Nephron progenitor cell (in vitro differentiated cells): ENCODE measurements at regions not wholly inside any gene's neighbourhood (a gene's known extent, or its start where the extent isn't known, plus 50 kb on each side); places are given as distances from the start of the nearest gene placed in this dataset.

Source experiments
- DNase-seq: peaks from one replicate; pipeline ENCODE4 v3.0.0; 2021
- H3K27ac Mint-ChIP-seq: 2 replicates; pipeline ENCODE4 v1.8.0; 2021; ENCODE audit warnings: mild to moderate bottlenecking, moderate library complexity, mixed read lengths
- H3K27me3 Mint-ChIP-seq: 2 replicates; pipeline ENCODE4 v1.8.0; 2021; ENCODE audit warnings: mild to moderate bottlenecking, low read depth, mixed read lengths; ENCODE audit not compliant: poor library complexity
- H3K36me3 Mint-ChIP-seq: 2 replicates; pipeline ENCODE4 v1.8.0; 2021; ENCODE audit warnings: low read depth, mixed read lengths
- H3K4me1 Mint-ChIP-seq: 2 replicates; pipeline ENCODE4 v1.8.0; 2021; ENCODE audit warnings: mixed read lengths
- H3K4me3 Mint-ChIP-seq: 2 replicates; pipeline ENCODE4 v1.8.0; 2021; ENCODE audit warnings: mild to moderate bottlenecking, moderate library complexity, mixed read lengths
- H3K9me3 Mint-ChIP-seq: 2 replicates; pipeline ENCODE4 v1.8.0; 2021; ENCODE audit warnings: mild to moderate bottlenecking, moderate library complexity, mixed read lengths
- CTCF ChIP-seq: fragments of 200-600 bp; sonication (generic); IDR thresholded peaks from 2 replicates; pipeline ENCODE4 v1.5.0; 2021; ENCODE audit warnings: antibody characterized with exemption

GRCh38 chr11:72519220-72519881 lies 85.0 kb upstream of the CLPB start:
- H3K9me3 Mint-ChIP-seq, result peaks cover 21% of the 10 kb centered on the region
- no peak overlapping the region for H3K4me3 Mint-ChIP-seq
- no peak for DNase-seq
- peaks cover 22% of the 10 kb centered on the region for H3K27me3 Mint-ChIP-seq
- no peaks in the 10 kb centered on the region for H3K4me1 Mint-ChIP-seq
- no peaks in the 10 kb centered on the region for H3K36me3 Mint-ChIP-seq
- no peak for TF ChIP-seq CTCF
- no peak overlapping the region for H3K27ac Mint-ChIP-seq

GRCh38 chr11:72514331-72514730 lies 80.0 kb upstream of the CLPB start:
- TF ChIP-seq CTCF, result no peak
- Mint-ChIP-seq H3K27me3 (peaks cover 24% of the 10 kb centered on the region), H3K4me1 (no peaks in the 10 kb centered on the region), H3K9me3 (peaks cover 67% of the 10 kb centered on the region), H3K4me3 (no peak overlapping the region), H3K36me3 (peaks cover 11% of the 10 kb centered on the region), H3K27ac (no peak overlapping the region)
- DNase-seq, result no peak

GRCh38 chr11:72513411-72513810 lies 79.1 kb upstream of the CLPB start:
- no peak for DNase-seq
- Mint-ChIP-seq H3K27ac (no peak overlapping the region), H3K4me1 (peaks cover under 1% of the 10 kb centered on the region), H3K27me3 (peaks cover 22% of the 10 kb centered on the region), H3K9me3 (peaks cover 77% of the 10 kb centered on the region), H3K4me3 (no peak overlapping the region), H3K36me3 (peaks cover 14% of the 10 kb centered on the region)
- TF ChIP-seq CTCF, result no peak

- Mint-ChIP-seq H3K27me3 (peaks cover 22% of the 10 kb centered on the region), H3K27ac (no peak overlapping the region), H3K4me1 (peaks cover 5% of the 10 kb centered on the region)
These were observed 78.6 kb upstream of the CLPB start for GRCh38 chr11:72512956-72513355.

GRCh38 chr11:72511393-72512047 lies 77.2 kb upstream of the CLPB start:
- no peak for DNase-seq
- H3K27ac Mint-ChIP-seq, result no peak overlapping the region
- H3K36me3 Mint-ChIP-seq, result peaks cover 17% of the 10 kb centered on the region
- peaks cover 18% of the 10 kb centered on the region for H3K27me3 Mint-ChIP-seq
- H3K4me3 Mint-ChIP-seq, result no peak overlapping the region
- peaks cover 7% of the 10 kb centered on the region for H3K4me1 Mint-ChIP-seq
- TF ChIP-seq CTCF, result no peak
- peaks cover 89% of the 10 kb centered on the region for H3K9me3 Mint-ChIP-seq

More at GRCh38 chr11:72512956-72513355, 78.6 kb upstream of the CLPB start:
- no peak for DNase-seq
- peaks cover 81% of the 10 kb centered on the region for H3K9me3 Mint-ChIP-seq
- H3K36me3 Mint-ChIP-seq, result peaks cover 17% of the 10 kb centered on the region
- no peak for TF ChIP-seq CTCF
- no peak overlapping the region for H3K4me3 Mint-ChIP-seq

- Mint-ChIP-seq H3K9me3 (peaks cover 92% of the 10 kb centered on the region), H3K4me3 (no peak overlapping the region), H3K36me3 (peaks cover 23% of the 10 kb centered on the region), H3K27me3 (peaks cover 12% of the 10 kb centered on the region), H3K27ac (no peak overlapping the region), H3K4me1 (peaks cover 7% of the 10 kb centered on the region)
- no peak for TF ChIP-seq CTCF
- DNase-seq, result no peak
These were observed 72.7 kb upstream of the CLPB start for GRCh38 chr11:72507050-72507449.
